GM18519 (cell line): ENCODE measurements at regions not wholly inside any gene's neighbourhood (a gene's known extent, or its start where the extent isn't known, plus 50 kb on each side); places are given as distances from the start of the nearest gene placed in this dataset.
"Not testable (repeated sequence)": the region's sequence is repeated elsewhere in the genome, so short reads cannot be mapped to it uniquely, and the experiment has no call there.

Source experiments
- ATAC-seq: cut with Tn5 transposase; IDR thresholded peaks from one replicate; pipeline ENCODE4 v1.9.1; 2021; ENCODE audit warnings: mild to moderate bottlenecking, moderate library complexity; ENCODE audit not compliant: unreplicated experiment, low FRiP score

- ATAC-seq = no peak
These were observed 1042.9 kb downstream of the UQCRFS1 start for GRCh38 chr19:28170066-28170465.

- ATAC-seq = no peak
These were observed 1043.6 kb downstream of the UQCRFS1 start for GRCh38 chr19:28169168-28169887.

- ATAC-seq = no peak
These were observed 1044.4 kb downstream of the UQCRFS1 start for GRCh38 chr19:28168557-28168956.

GRCh38 chr19:28166025-28166424 is 1046.9 kb downstream of the UQCRFS1 start:
- ATAC-seq = no peak

GRCh38 chr19:28164214-28164613 is 1048.7 kb downstream of the UQCRFS1 start:
- ATAC-seq = no peak

GRCh38 chr19:28159065-28159464 is 1053.9 kb downstream of the UQCRFS1 start:
- ATAC-seq = no peak

- ATAC-seq = no peak
These were observed 1057.7 kb downstream of the UQCRFS1 start for GRCh38 chr19:28155265-28155664.

GRCh38 chr19:28154077-28154476 is 1058.9 kb downstream of the UQCRFS1 start:
- no peak for ATAC-seq

- no peak for ATAC-seq
These were observed 1059.8 kb downstream of the UQCRFS1 start for GRCh38 chr19:28153123-28153522.

- no peak for ATAC-seq
These were observed 1060.8 kb downstream of the UQCRFS1 start for GRCh38 chr19:28152195-28152594.

GRCh38 chr19:28150129-28150528 is 1062.8 kb downstream of the UQCRFS1 start:
- ATAC-seq = no peak

GRCh38 chr19:28148554-28148953 is 1064.4 kb downstream of the UQCRFS1 start:
- no peak for ATAC-seq

- no peak for ATAC-seq
These were observed 1070.7 kb downstream of the UQCRFS1 start for GRCh38 chr19:28142258-28142657.

GRCh38 chr19:28140201-28140600 is 1072.8 kb downstream of the UQCRFS1 start:
- ATAC-seq = no peak

- no peak for ATAC-seq
These were observed 1075.2 kb downstream of the UQCRFS1 start for GRCh38 chr19:28137772-28138171.

GRCh38 chr19:28136796-28137195 is 1076.2 kb downstream of the UQCRFS1 start:
- ATAC-seq = no peak

- ATAC-seq = no peak
These were observed 1077.1 kb downstream of the UQCRFS1 start for GRCh38 chr19:28135825-28136224.

GRCh38 chr19:28134311-28134710 is 1078.6 kb downstream of the UQCRFS1 start:
- no peak for ATAC-seq

- not testable (repeated sequence) for ATAC-seq
These were observed 1082.1 kb downstream of the UQCRFS1 start for GRCh38 chr19:28130881-28131280.

GRCh38 chr19:28130066-28130511 is 1082.9 kb downstream of the UQCRFS1 start:
- no peak for ATAC-seq

- ATAC-seq = no peak
These were observed 1084.6 kb downstream of the UQCRFS1 start for GRCh38 chr19:28128341-28128740.

- ATAC-seq = no peak
These were observed 1086.6 kb downstream of the UQCRFS1 start for GRCh38 chr19:28126135-28126898.
